H9 (cell line): ENCODE measurements at regions not wholly inside any gene's neighbourhood (a gene's known extent, or its start where the extent isn't known, plus 50 kb on each side); places are given as distances from the start of the nearest gene placed in this dataset.

Experiments used
- DNase-seq: peaks from one replicate; pipeline ENCODE4 v3.0.0-alpha.2; 2017
- H2AFZ ChIP-seq: one replicate; pipeline ENCODE4 v1.6.1; 2013; ENCODE audit warnings: mild to moderate bottlenecking, low read length, control low read depth, moderate library complexity
- H2AK5ac ChIP-seq: 2 replicates; pipeline ENCODE4 v1.6.1; 2013; ENCODE audit warnings: low read length, control low read depth, mixed read lengths; ENCODE audit not compliant: insufficient read length
- H2BK120ac ChIP-seq: one replicate; pipeline ENCODE4 v1.6.1; 2013; ENCODE audit warnings: low read depth, mild to moderate bottlenecking, low read length, control low read depth, inconsistent platforms; ENCODE audit not compliant: poor library complexity, severe bottlenecking
- H2BK12ac ChIP-seq: 2 replicates; pipeline ENCODE4 v1.6.1; 2013; ENCODE audit warnings: low read length, control low read depth, mixed read lengths, low read depth; ENCODE audit not compliant: insufficient read length
- H2BK15ac ChIP-seq: 2 replicates; pipeline ENCODE4 v1.6.1; 2013; ENCODE audit warnings: low read depth, low read length, control low read depth
- H2BK20ac ChIP-seq: one replicate; pipeline ENCODE4 v1.6.1; 2013; ENCODE audit warnings: low read depth, mild to moderate bottlenecking, low read length, control low read depth, inconsistent platforms; ENCODE audit not compliant: poor library complexity, severe bottlenecking
- H2BK5ac ChIP-seq: 2 replicates; pipeline ENCODE4 v1.6.1; 2013; ENCODE audit warnings: low read length, control low read depth, mixed read lengths; ENCODE audit not compliant: insufficient read length
- H3K14ac ChIP-seq: 2 replicates; pipeline ENCODE4 v1.6.1; 2013; ENCODE audit warnings: low read length, control low read depth; ENCODE audit not compliant: insufficient read depth
- H3K18ac ChIP-seq: 2 replicates; pipeline ENCODE4 v1.6.1; 2013; ENCODE audit warnings: low read depth, mild to moderate bottlenecking, mixed read lengths, low read length, control low read depth; ENCODE audit not compliant: insufficient read length
- H3K23ac ChIP-seq: 2 replicates; pipeline ENCODE4 v1.6.1; 2013; ENCODE audit warnings: low read length, control low read depth, mixed read lengths, low read depth; ENCODE audit not compliant: insufficient read length
- H3K23me2 ChIP-seq: 2 replicates; pipeline ENCODE4 v1.6.1; 2013; ENCODE audit warnings: low read depth, mild to moderate bottlenecking, mixed read lengths, low read length, control low read depth; ENCODE audit not compliant: insufficient read length, poor library complexity, severe bottlenecking
- H3K27ac ChIP-seq: 2 replicates; pipeline ENCODE4 v1.5.1; 2013; ENCODE audit warnings: low read length, control low read depth, mixed read lengths, low read depth; ENCODE audit not compliant: insufficient read length
- H3K27me3 ChIP-seq: 2 replicates; pipeline ENCODE4 v1.6.1; 2013; ENCODE audit warnings: low read length, control low read depth, inconsistent platforms; ENCODE audit not compliant: insufficient read depth
- H3K4ac ChIP-seq: 2 replicates; pipeline ENCODE4 v1.6.1; 2013; ENCODE audit warnings: low read depth, mild to moderate bottlenecking, control low read depth, inconsistent platforms, low read length, moderate library complexity
- H3K4me1 ChIP-seq: 2 replicates; pipeline ENCODE4 v1.6.1; 2013; ENCODE audit warnings: low read length, control low read depth, inconsistent platforms; ENCODE audit not compliant: insufficient read depth
- H3K4me2 ChIP-seq: 2 replicates; pipeline ENCODE4 v1.6.1; 2013; ENCODE audit warnings: low read length, control low read depth, mixed read lengths; ENCODE audit not compliant: insufficient read length, insufficient read depth
- H3K56ac ChIP-seq: 2 replicates; pipeline ENCODE4 v1.6.1; 2013; ENCODE audit warnings: low read depth, mild to moderate bottlenecking, mixed read lengths, low read length, control low read depth; ENCODE audit not compliant: insufficient read length
- H3K79me1 ChIP-seq: 2 replicates; pipeline ENCODE4 v1.6.1; 2013; ENCODE audit warnings: low read depth, mild to moderate bottlenecking, moderate library complexity, low read length, control low read depth, inconsistent platforms; ENCODE audit not compliant: insufficient read depth, poor library complexity, severe bottlenecking
- H3K79me2 ChIP-seq: 2 replicates; pipeline ENCODE4 v1.6.1; 2013; ENCODE audit warnings: low read length, control low read depth, inconsistent platforms; ENCODE audit not compliant: insufficient read depth
- H3K9ac ChIP-seq: 2 replicates; pipeline ENCODE4 v1.6.1; 2013; ENCODE audit warnings: low read length, control low read depth, mixed read lengths; ENCODE audit not compliant: insufficient read length; ENCODE audit errors: extremely low read depth
- H3K9me3 ChIP-seq: one replicate; pipeline ENCODE4 v1.6.1; 2013; ENCODE audit warnings: low read depth, low read length, inconsistent platforms; ENCODE audit not compliant: control insufficient read depth
- H3T11ph ChIP-seq: one replicate; pipeline ENCODE4 v1.6.1; 2013; ENCODE audit warnings: mild to moderate bottlenecking, low read length, control low read depth, inconsistent platforms
- H4K20me1 ChIP-seq: one replicate; pipeline ENCODE4 v1.6.1; 2013; ENCODE audit not compliant: control insufficient read depth, insufficient read length, insufficient read depth
- H4K5ac ChIP-seq: 2 replicates; pipeline ENCODE4 v1.6.1; 2013; ENCODE audit warnings: low read depth, mild to moderate bottlenecking, mixed read lengths, low read length, control low read depth; ENCODE audit not compliant: insufficient read length
- H4K8ac ChIP-seq: replicated peaks from 2 replicates; pipeline ENCODE4 v1.6.1; 2013; ENCODE audit warnings: low read length, control low read depth, mixed read lengths, low read depth; ENCODE audit not compliant: insufficient read length
- H4K91ac ChIP-seq: 2 replicates; pipeline ENCODE4 v1.6.1; 2013; ENCODE audit warnings: low read depth, mild to moderate bottlenecking, moderate library complexity, mixed read lengths, low read length, control low read depth; ENCODE audit not compliant: insufficient read length
- H3K27ac Mint-ChIP-seq, 3 experiments: 2 replicates in 2 of 3; 3 replicates in 1 of 3; pipeline ENCODE4 v1.8.0; 2020 to 2021; ENCODE audit warnings: mixed read lengths in 3 of 3, mild to moderate bottlenecking in 1 of 3, moderate library complexity in 1 of 3
- H3K27me3 Mint-ChIP-seq: 2 replicates; pipeline ENCODE4 v1.8.0; 2021; ENCODE audit warnings: low read depth, mild to moderate bottlenecking, moderate library complexity, mixed read lengths
- H3K36me3 Mint-ChIP-seq, 3 experiments: 2 replicates in 2 of 3; 3 replicates in 1 of 3; pipeline ENCODE4 v1.8.0; 2020 to 2021; ENCODE audit warnings: low read depth in 3 of 3, mixed read lengths in 3 of 3; ENCODE audit not compliant: insufficient read depth in 1 of 3
- H3K4me1 Mint-ChIP-seq, 2 experiments: 2 replicates each; pipeline ENCODE4 v1.8.0; 2020; ENCODE audit warnings: mixed read lengths in 2 of 2
- H3K4me3 Mint-ChIP-seq, 2 experiments: 2 replicates in 1 of 2; 3 replicates in 1 of 2; pipeline ENCODE4 v1.8.0; 2020 to 2021; ENCODE audit warnings: mild to moderate bottlenecking in 2 of 2, mixed read lengths in 2 of 2, moderate library complexity in 1 of 2
- H3K9me3 Mint-ChIP-seq, 2 experiments: 2 replicates in 1 of 2; 3 replicates in 1 of 2; pipeline ENCODE4 v1.8.0; 2020; ENCODE audit warnings: mild to moderate bottlenecking in 2 of 2, mixed read lengths in 2 of 2, moderate library complexity in 1 of 2
- CTCF ChIP-seq: fragments of 200-600 bp; sonication (generic); conservative IDR thresholded peaks from 3 replicates; pipeline ENCODE4 v1.8.0; 2021; ENCODE audit warnings: antibody characterized with exemption, mild to moderate bottlenecking

- no peaks in the 10 kb centered on the region for H3K9me3 Mint-ChIP-seq
- no peaks in the 10 kb centered on the region for H4K20me1 ChIP-seq
- H3K56ac ChIP-seq, result no peak overlapping the region
- H2BK5ac ChIP-seq, result no peak overlapping the region
- H2BK15ac ChIP-seq, result no peak overlapping the region
- no peak overlapping the region for H3K18ac ChIP-seq
- H2AFZ ChIP-seq, result no peak overlapping the region
- no peaks in the 10 kb centered on the region for H3K9me3 ChIP-seq
- H2BK20ac ChIP-seq, result no peak overlapping the region
- H3K4me1 Mint-ChIP-seq, result no peaks in the 10 kb centered on the region
- no peak overlapping the region for H3K9ac ChIP-seq
- H3K79me2 ChIP-seq, result no peaks in the 10 kb centered on the region
- H3K27me3 ChIP-seq, result no peaks in the 10 kb centered on the region
- H4K8ac ChIP-seq, result no peak overlapping the region
- H4K5ac ChIP-seq, result no peak overlapping the region
- no peak overlapping the region for H3K14ac ChIP-seq
- TF ChIP-seq CTCF, result no peak
- H3K4me2 ChIP-seq, result no peak overlapping the region
- no peak overlapping the region for H4K91ac ChIP-seq
- DNase-seq, result no peak
- H3K23me2 ChIP-seq, result no peaks in the 10 kb centered on the region
- H2BK120ac ChIP-seq, result no peak overlapping the region
- no peak overlapping the region for H3K27ac ChIP-seq
- no peak overlapping the region for H3K23ac ChIP-seq
- H3K27me3 Mint-ChIP-seq, result no peaks in the 10 kb centered on the region
- H3T11ph ChIP-seq, result no peak overlapping the region
- H3K79me1 ChIP-seq, result no peaks in the 10 kb centered on the region
- no peaks in the 10 kb centered on the region for H3K4me1 ChIP-seq
- no peak overlapping the region for H2BK12ac ChIP-seq
- H2AK5ac ChIP-seq, result no peak overlapping the region
- H3K27ac Mint-ChIP-seq, result no peak overlapping the region
- no peak overlapping the region for H3K4me3 Mint-ChIP-seq
- no peak overlapping the region for H3K4ac ChIP-seq
- H3K36me3 Mint-ChIP-seq, result no peaks in the 10 kb centered on the region
Measured at GRCh38 chr3:154932633-154933032, 147.5 kb upstream of the MME start.
